Neural cell (in vitro differentiated cells): ENCODE measurements at regions not wholly inside any gene's neighbourhood (a gene's known extent, or its start where the extent isn't known, plus 50 kb on each side); places are given as distances from the start of the nearest gene placed in this dataset.

Experiments
- H2AFZ ChIP-seq: fragments of 200-600, 300-800 bp; sonication (generic), shearing (Covaris generic); 2 replicates; pipeline ENCODE4 v1.6.0; 2014; ENCODE audit warnings: low read depth, mild to moderate bottlenecking, antibody characterized with exemption, low read length, moderate library complexity
- H3F3A ChIP-seq: fragments of 200-600 bp; shearing (Covaris generic); 2 replicates; pipeline ENCODE4 v1.6.1; 2016; ENCODE audit warnings: mild to moderate bottlenecking, moderate library complexity, mixed read lengths, antibody characterized with exemption, low read length; ENCODE audit not compliant: insufficient read depth, poor library complexity, severe bottlenecking
- H3K27ac ChIP-seq: fragments of 200-600, 300-800 bp; sonication (generic), shearing (Covaris generic); 2 replicates; pipeline ENCODE4 v1.5.1; 2014; ENCODE audit warnings: mild to moderate bottlenecking, low read length, moderate library complexity
- H3K27me3 ChIP-seq: fragments of 300-800, 200-600 bp; sonication (generic), shearing (Covaris generic); 2 replicates; pipeline ENCODE4 v1.6.0; 2014; ENCODE audit warnings: mild to moderate bottlenecking, low read depth, low read length, moderate library complexity; ENCODE audit not compliant: insufficient read depth
- H3K36me3 ChIP-seq: fragments of 300-800, 200-600 bp; sonication (generic), shearing (Covaris generic); 2 replicates; pipeline ENCODE4 v1.5.1; 2014; ENCODE audit warnings: mild to moderate bottlenecking, antibody characterized with exemption, low read length, moderate library complexity; ENCODE audit not compliant: insufficient read depth
- H3K4me2 ChIP-seq: fragments of 300-800, 200-600 bp; sonication (generic), shearing (Covaris generic); 2 replicates; pipeline ENCODE4 v1.6.0; 2014; ENCODE audit warnings: mild to moderate bottlenecking, low read length
- H3K4me3 ChIP-seq: fragments of 300-800, 200-600 bp; sonication (generic), shearing (Covaris generic); 2 replicates; pipeline ENCODE4 v1.5.1; 2014; ENCODE audit warnings: mild to moderate bottlenecking, low read length, moderate library complexity
- H3K79me2 ChIP-seq: fragments of 200-600 bp; shearing (Covaris generic); replicated peaks from 2 replicates; pipeline ENCODE4 v1.6.0; 2014; ENCODE audit warnings: mild to moderate bottlenecking, low read length, moderate library complexity; ENCODE audit not compliant: insufficient read depth
- H3K9ac ChIP-seq: fragments of 300-800, 200-600 bp; sonication (generic), shearing (Covaris generic); 2 replicates; pipeline ENCODE4 v1.6.1; 2016; ENCODE audit warnings: mild to moderate bottlenecking, low read length, mixed read lengths
- H3K9me2 ChIP-seq: fragments of 200-600 bp; shearing (Covaris generic); 2 replicates; pipeline ENCODE4 v1.6.1; 2016; ENCODE audit warnings: mild to moderate bottlenecking, low read length, mixed read lengths; ENCODE audit not compliant: insufficient read depth
- H3K9me3 ChIP-seq: fragments of 200-600, 300-800 bp; sonication (generic), shearing (Covaris generic); 2 replicates; pipeline ENCODE4 v1.6.1; 2016; ENCODE audit warnings: mild to moderate bottlenecking, mixed run types, low read length, moderate library complexity, mixed read lengths
- H4K20me1 ChIP-seq: fragments of 200-600 bp; shearing (Covaris generic); 2 replicates; pipeline ENCODE4 v1.6.1; 2016; ENCODE audit warnings: mild to moderate bottlenecking, mixed run types; ENCODE audit not compliant: insufficient read depth
- EP300 ChIP-seq: fragments of 450-650 bp; conservative IDR thresholded peaks from 2 replicates; pipeline ENCODE4 v1.6.1; 2014; ENCODE audit warnings: antibody characterized with exemption, mild to moderate bottlenecking, moderate library complexity; ENCODE audit not compliant: poor library complexity, severe bottlenecking
- EZH2 ChIP-seq: fragments of 200-600, 300-800 bp; shearing (Covaris generic), sonication (generic); IDR thresholded peaks from 2 replicates; pipeline ENCODE4 v1.6.1; 2014; ENCODE audit warnings: antibody characterized with exemption, low read length, borderline replicate concordance, mild to moderate bottlenecking; ENCODE audit not compliant: insufficient read depth, poor library complexity, severe bottlenecking
- MXI1 ChIP-seq: fragments of 450-650 bp; conservative IDR thresholded peaks from 2 replicates; pipeline ENCODE4 v1.6.1; 2014; ENCODE audit warnings: antibody characterized with exemption, mild to moderate bottlenecking; ENCODE audit not compliant: poor library complexity, severe bottlenecking
- POLR2AphosphoS5 ChIP-seq: IDR thresholded peaks from 2 replicates; pipeline ENCODE4 v1.6.1; 2012
- RAD21 ChIP-seq: fragments of 450-650 bp; conservative IDR thresholded peaks from 2 replicates; pipeline ENCODE4 v1.6.1; 2014; ENCODE audit warnings: antibody characterized with exemption, mild to moderate bottlenecking, moderate library complexity
- REST ChIP-seq: IDR thresholded peaks from 2 replicates; pipeline ENCODE4 v1.6.1; 2012; ENCODE audit warnings: borderline replicate concordance
- SMC3 ChIP-seq: fragments of 450-650 bp; conservative IDR thresholded peaks from 2 replicates; pipeline ENCODE4 v1.6.1; 2014; ENCODE audit warnings: antibody characterized with exemption, mild to moderate bottlenecking, moderate library complexity; ENCODE audit not compliant: poor library complexity
- TAF1 ChIP-seq: IDR thresholded peaks from 2 replicates; pipeline ENCODE4 v1.6.1; 2012; ENCODE audit warnings: low read depth
- TF ChIP-seq, protein P1 (sequence below): fragments of 450-650 bp; IDR thresholded peaks from 2 replicates; pipeline ENCODE4 v1.5.1; 2014; ENCODE audit warnings: antibody characterized with exemption, mild to moderate bottlenecking, moderate library complexity; ENCODE audit not compliant: poor library complexity, severe bottlenecking

DNA sequence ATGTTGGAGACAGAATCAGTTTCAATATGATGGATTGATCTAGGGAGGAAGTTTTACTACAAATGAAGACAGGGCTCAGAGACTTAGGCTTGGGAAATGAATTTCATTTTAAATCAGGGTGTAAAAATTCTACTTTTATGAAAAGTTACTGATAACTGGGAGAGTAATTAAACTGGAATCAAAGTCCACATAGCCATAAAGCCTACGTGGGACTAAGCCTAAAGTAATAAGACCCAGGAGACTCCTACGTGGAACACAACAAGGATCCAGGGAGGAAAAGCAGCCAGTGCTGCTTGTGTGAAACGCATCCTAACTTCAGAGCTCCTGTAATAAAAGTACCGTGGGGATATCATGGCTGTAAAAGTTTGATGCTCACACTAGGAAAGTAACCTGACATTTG is 152.0 kb upstream of the MYO16 start:
- Histone ChIP-seq H3K4me2 (no peak overlapping the region), H4K20me1 (no peaks in the 10 kb centered on the region), H3K9me3 (no peaks in the 10 kb centered on the region), H3K36me3 (no peaks in the 10 kb centered on the region), H3K4me3 (no peak overlapping the region), H2AFZ (no peak overlapping the region), H3F3A (no peaks in the 10 kb centered on the region), H3K9me2 (no peaks in the 10 kb centered on the region), H3K27me3 (no peaks in the 10 kb centered on the region), H3K27ac (no peak overlapping the region), H3K9ac (no peak overlapping the region), H3K79me2 (no peaks in the 10 kb centered on the region)
- TF ChIP-seq EZH2, result no peak
- TF ChIP-seq RAD21, result no peak
- TF ChIP-seq POLR2AphosphoS5, result no peak
- TF ChIP-seq, protein P1, sequence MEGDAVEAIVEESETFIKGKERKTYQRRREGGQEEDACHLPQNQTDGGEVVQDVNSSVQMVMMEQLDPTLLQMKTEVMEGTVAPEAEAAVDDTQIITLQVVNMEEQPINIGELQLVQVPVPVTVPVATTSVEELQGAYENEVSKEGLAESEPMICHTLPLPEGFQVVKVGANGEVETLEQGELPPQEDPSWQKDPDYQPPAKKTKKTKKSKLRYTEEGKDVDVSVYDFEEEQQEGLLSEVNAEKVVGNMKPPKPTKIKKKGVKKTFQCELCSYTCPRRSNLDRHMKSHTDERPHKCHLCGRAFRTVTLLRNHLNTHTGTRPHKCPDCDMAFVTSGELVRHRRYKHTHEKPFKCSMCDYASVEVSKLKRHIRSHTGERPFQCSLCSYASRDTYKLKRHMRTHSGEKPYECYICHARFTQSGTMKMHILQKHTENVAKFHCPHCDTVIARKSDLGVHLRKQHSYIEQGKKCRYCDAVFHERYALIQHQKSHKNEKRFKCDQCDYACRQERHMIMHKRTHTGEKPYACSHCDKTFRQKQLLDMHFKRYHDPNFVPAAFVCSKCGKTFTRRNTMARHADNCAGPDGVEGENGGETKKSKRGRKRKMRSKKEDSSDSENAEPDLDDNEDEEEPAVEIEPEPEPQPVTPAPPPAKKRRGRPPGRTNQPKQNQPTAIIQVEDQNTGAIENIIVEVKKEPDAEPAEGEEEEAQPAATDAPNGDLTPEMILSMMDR, result no peak
- TF ChIP-seq SMC3, result no peak

DNA sequence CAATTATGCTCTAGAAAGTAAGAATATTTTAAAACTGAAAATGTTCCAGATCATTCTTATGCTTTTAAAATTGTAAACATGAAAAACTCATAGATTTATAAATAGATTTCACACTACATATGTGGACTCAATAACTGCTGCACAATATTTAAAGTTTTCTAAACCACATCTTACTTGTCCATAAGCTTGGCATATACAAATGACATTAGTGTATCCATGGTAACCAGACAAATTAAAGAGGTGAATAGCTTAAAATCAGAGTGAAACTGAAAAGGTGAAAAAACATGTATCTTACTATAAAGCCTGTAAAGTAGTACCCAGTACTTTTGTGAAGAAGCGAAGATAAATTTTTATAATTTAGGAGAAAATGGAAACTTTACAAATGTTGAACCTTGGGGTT is 151.2 kb upstream of the MYO16 start:
- Histone ChIP-seq H3K27ac (no peak overlapping the region), H3K79me2 (no peaks in the 10 kb centered on the region), H3K36me3 (no peaks in the 10 kb centered on the region), H3K9me2 (no peaks in the 10 kb centered on the region), H3F3A (no peaks in the 10 kb centered on the region), H3K27me3 (no peaks in the 10 kb centered on the region), H2AFZ (no peak overlapping the region), H3K4me2 (no peak overlapping the region), H4K20me1 (no peaks in the 10 kb centered on the region), H3K4me3 (no peak overlapping the region), H3K9me3 (no peaks in the 10 kb centered on the region), H3K9ac (no peak overlapping the region)
- no peak for TF ChIP-seq EZH2
- TF ChIP-seq, protein P1, result no peak
- TF ChIP-seq EP300, result no peak
- no peak for TF ChIP-seq POLR2AphosphoS5
- no peak for TF ChIP-seq REST
- TF ChIP-seq TAF1, result no peak
- no peak for TF ChIP-seq MXI1
- no peak for TF ChIP-seq RAD21
- TF ChIP-seq SMC3, result no peak
